Kidney tubule cell (primary cell): ENCODE measurements at regions not wholly inside any gene's neighbourhood (a gene's known extent, or its start where the extent isn't known, plus 50 kb on each side); places are given as distances from the start of the nearest gene placed in this dataset.

Source experiments
- DNase-seq: peaks from one replicate; pipeline ENCODE4 v3.0.0-alpha.2; 2018; ENCODE audit warnings: low spot score

GRCh38 chr18:72601481-72601880 is 57.3 kb upstream of the CBLN2 start:
- DNase-seq = no peak
